ENCODE measurements at regions not wholly inside any gene's neighbourhood (a gene's known extent, or its start where the extent isn't known, plus 50 kb on each side); places are given as distances from the start of the nearest gene placed in this dataset.

- DNase-seq (ENCODE audit: extremely low read depth in 1 of 11, low read depth in 9 of 11, low spot score in 4 of 11): no peak
These were observed 570.6 kb downstream of the SPRY1 start for GRCh38 chr4:123966990-123967769.

GRCh38 chr4:123972031-123972430, 575.4 kb downstream of the SPRY1 start:
- DNase-seq (ENCODE audit: extremely low read depth in 1 of 11, low read depth in 9 of 11, low spot score in 4 of 11): no peak

- DNase-seq (ENCODE audit: extremely low read depth in 1 of 11, low read depth in 9 of 11, low spot score in 4 of 11): no peak
These were observed 578.0 kb downstream of the SPRY1 start for GRCh38 chr4:123974386-123975149.

GRCh38 chr4:123976285-123976684, 579.7 kb downstream of the SPRY1 start:
- peak in 5 of 11 donors; percentile 27 to 42 (median 35) for DNase-seq (ENCODE audit: extremely low read depth in 1 of 11, low read depth in 9 of 11, low spot score in 4 of 11)

- DNase-seq (ENCODE audit: extremely low read depth in 1 of 11, low read depth in 9 of 11, low spot score in 4 of 11): no peak
These were observed 580.2 kb downstream of the SPRY1 start for GRCh38 chr4:123976819-123977218.

- DNase-seq (ENCODE audit: extremely low read depth in 1 of 11, low read depth in 9 of 11, low spot score in 4 of 11): no peak
These were observed 581.1 kb downstream of the SPRY1 start for GRCh38 chr4:123977641-123978081.

GRCh38 chr4:123978637-123979036, 582.0 kb downstream of the SPRY1 start:
- no peak for DNase-seq (ENCODE audit: extremely low read depth in 1 of 11, low read depth in 9 of 11, low spot score in 4 of 11)

GRCh38 chr4:123980736-123981300, 584.2 kb downstream of the SPRY1 start:
- no peak for DNase-seq (ENCODE audit: extremely low read depth in 1 of 11, low read depth in 9 of 11, low spot score in 4 of 11)

- no peak for DNase-seq (ENCODE audit: extremely low read depth in 1 of 11, low read depth in 9 of 11, low spot score in 4 of 11)
These were observed 588.3 kb downstream of the SPRY1 start for GRCh38 chr4:123984886-123985285.

- peak in 4 of 11 donors; percentile 30 to 62 (median 41) for DNase-seq (ENCODE audit: extremely low read depth in 1 of 11, low read depth in 9 of 11, low spot score in 4 of 11)
These were observed 589.7 kb downstream of the SPRY1 start for GRCh38 chr4:123986268-123986798.

- no peak for DNase-seq (ENCODE audit: extremely low read depth in 1 of 11, low read depth in 9 of 11, low spot score in 4 of 11)
These were observed 590.8 kb downstream of the SPRY1 start for GRCh38 chr4:123987408-123987807.

- DNase-seq (ENCODE audit: extremely low read depth in 1 of 11, low read depth in 9 of 11, low spot score in 4 of 11): no peak
These were observed 593.8 kb downstream of the SPRY1 start for GRCh38 chr4:123990310-123990870.

GRCh38 chr4:123994917-123995316, 598.3 kb downstream of the SPRY1 start:
- no peak for DNase-seq (ENCODE audit: extremely low read depth in 1 of 11, low read depth in 9 of 11, low spot score in 4 of 11)

GRCh38 chr4:123995936-123996335, 599.3 kb downstream of the SPRY1 start:
- no peak for DNase-seq (ENCODE audit: extremely low read depth in 1 of 11, low read depth in 9 of 11, low spot score in 4 of 11)

- no peak for DNase-seq (ENCODE audit: extremely low read depth in 1 of 11, low read depth in 9 of 11, low spot score in 4 of 11)
These were observed 600.3 kb downstream of the SPRY1 start for GRCh38 chr4:123996718-123997510.

- DNase-seq (ENCODE audit: extremely low read depth in 1 of 11, low read depth in 9 of 11, low spot score in 4 of 11): no peak
These were observed 601.3 kb downstream of the SPRY1 start for GRCh38 chr4:123997776-123998449.

- no peak for DNase-seq (ENCODE audit: extremely low read depth in 1 of 11, low read depth in 9 of 11, low spot score in 4 of 11)
These were observed 603.6 kb downstream of the SPRY1 start for GRCh38 chr4:124000233-124000632.

- no peak for DNase-seq (ENCODE audit: extremely low read depth in 1 of 11, low read depth in 9 of 11, low spot score in 4 of 11)
These were observed 619.2 kb downstream of the SPRY1 start for GRCh38 chr4:124015766-124016165.

Data from renal cortex interstitium (tissue), 11 donors.